ENCODE measurements at regions not wholly inside any gene's neighbourhood (a gene's known extent, or its start where the extent isn't known, plus 50 kb on each side); places are given as distances from the start of the nearest gene placed in this dataset.
"Not testable (repeated sequence)": the region's sequence is repeated elsewhere in the genome, so short reads cannot be mapped to it uniquely, and the experiment has no call there.

DNA sequence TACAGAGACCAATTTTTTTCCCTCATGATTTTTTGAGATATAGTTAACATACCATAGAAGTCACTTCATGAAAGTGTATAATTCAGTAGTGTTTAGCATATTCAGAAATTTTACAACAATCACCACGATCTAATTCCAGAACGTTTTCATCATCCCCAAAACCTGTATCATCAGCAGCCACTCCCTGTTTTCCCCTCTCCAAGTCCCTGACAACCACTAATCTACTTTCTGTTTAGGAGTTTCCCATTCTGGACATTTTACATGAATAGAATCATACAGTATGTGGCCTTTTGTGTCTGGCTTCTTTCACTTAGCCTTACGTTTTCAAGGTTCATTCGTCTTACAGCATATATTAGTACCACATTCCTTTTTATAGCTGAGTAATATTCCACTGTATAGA lies 204.2 kb upstream of the PLD5 start:
- no peak for DNase-seq

DNA sequence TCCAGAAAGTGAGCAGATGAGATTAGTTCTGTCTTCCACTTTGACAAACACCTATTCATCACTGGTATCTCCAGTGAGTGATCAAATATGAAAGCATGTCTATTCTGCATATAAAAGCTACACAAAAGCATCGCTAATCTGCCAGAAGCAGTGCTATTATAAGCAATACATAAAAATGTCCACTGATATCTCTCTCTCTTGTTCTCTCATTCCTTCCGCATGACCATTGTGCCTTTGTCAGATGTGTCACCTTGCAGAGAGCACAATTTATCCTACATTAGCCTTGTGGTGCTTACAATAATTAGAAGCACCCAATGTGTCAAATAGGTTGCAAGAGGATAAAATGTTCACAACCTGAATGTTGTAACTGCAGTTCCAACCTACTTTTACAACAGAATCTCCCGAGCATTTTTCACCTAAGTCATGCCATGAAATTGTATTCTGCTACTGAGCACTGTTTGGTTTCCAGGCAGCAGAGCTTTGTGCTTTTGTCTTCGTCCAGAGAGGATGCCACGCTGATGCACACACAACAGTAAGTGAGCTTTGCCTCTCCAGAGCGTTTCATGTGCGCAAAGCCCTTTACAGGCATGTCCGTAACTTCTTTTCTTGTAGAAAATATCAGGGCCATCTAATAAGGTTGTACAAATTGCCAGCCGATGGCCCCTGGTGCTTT lies 198.7 kb upstream of the PLD5 start:
- no peak for DNase-seq

DNA sequence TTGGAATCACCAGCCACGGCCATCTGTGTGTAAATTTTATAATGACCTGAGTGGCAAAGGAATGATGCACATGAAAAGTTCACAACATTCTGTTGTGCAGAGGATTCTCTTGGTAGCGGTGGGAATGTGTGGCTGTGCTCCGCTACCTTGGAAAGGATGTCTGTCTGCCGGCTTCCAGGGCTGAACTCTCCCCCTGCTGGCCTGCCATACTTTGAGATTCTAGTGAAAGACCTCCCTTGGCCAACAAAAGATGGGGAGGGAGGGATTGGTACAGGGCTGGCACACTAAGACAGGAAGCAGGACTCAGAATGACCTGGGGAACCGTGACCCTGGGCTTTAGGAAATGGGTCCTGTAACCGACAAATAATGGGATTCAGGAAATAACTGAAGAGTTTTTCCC lies 194.5 kb upstream of the PLD5 start:
- no peak for DNase-seq

DNA sequence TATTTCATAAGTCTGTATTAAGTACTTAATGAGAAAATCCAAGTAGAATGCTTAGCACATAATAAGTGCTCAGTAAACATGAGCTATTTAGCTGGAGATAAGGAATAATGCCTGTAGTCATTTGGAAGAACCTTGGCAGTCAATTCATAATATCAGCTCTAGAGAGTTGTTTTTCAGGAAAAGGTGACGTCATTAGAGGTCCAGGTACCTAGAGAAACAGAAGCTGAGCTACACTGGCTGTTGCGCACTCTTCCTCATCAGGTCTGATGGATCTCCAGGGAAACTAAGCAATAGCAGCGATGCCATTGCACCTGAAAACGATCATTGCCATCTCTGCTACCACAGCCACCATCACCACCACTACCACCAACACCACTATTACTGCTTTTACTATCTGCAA lies 187.8 kb upstream of the PLD5 start:
- DNase-seq: no peak

DNA sequence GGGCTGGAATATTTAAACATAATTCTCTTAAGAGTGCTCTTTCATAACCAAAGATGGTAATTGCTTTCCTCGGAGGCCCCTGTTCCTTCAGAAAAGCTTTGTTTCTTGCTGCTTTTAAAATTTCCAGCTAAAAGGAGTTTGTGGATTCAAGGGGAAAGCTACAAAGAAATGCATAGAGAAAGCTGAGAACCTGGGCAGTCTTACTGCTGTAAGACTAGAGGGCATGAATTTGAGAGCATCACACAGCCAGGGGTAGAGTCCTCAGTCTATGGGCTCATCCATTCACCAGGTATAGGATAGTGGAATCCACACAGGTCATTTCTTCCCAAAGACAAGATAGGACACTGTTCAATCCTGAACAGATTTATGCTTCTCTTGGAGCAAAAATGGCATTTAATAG lies 186.3 kb upstream of the PLD5 start:
- no peak for DNase-seq

DNA sequence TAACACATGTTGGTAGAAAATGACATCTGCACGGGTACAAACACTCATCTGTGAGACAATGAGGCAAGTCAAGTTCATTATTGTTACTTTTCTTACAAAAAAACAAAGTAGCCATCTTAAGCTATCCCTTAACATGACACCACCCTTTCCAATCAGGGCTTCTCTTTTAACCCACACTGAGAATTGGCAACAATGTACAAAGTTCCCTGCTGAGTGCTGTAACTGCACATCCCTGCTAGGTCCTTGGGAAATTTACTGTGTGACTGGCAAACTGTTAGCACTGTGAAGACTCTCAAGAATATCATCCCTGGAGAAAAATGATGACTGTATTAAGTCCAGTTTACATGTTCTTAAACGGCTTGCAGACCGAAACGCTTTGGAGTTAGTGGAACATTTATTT lies 185.8 kb upstream of the PLD5 start:
- no peak for DNase-seq

DNA sequence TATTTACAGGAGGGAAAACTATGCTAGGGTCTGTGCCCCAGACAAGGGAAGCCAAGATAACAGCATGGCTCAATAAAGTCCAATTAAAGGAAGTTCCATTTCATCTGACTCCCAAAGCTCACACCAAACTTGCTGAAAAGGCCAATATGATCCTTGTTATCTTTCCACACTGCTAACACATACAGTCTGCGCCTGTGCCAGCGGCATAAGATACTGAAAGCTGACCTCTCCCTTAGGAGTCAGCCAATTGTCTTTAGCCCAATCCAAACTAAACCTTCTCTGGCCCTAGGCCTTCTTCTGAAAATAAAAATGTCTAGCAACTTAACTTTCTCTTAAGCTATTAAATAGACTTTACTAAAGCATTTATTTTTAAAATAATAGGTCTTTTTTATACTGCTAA lies 179.0 kb upstream of the PLD5 start:
- DNase-seq: no peak

DNA sequence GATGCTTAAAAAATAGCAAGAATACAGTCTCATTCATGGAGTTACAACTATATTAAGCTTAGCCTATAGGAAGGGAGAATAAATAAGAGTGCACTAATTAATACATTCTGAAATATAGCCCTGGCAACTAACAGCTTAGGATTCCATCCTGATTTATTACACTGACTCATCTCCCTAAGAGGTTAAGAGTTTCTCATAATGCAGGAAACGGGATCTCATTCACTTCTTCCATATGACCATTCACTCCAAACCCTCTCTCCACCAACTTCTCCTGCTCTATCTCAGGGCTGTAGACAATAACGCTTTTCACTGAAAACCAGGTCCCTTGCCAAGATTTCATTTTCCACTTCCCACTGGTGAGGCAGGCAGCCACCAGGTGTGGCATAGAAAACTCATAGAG lies 168.5 kb upstream of the PLD5 start:
- DNase-seq: no peak

DNA sequence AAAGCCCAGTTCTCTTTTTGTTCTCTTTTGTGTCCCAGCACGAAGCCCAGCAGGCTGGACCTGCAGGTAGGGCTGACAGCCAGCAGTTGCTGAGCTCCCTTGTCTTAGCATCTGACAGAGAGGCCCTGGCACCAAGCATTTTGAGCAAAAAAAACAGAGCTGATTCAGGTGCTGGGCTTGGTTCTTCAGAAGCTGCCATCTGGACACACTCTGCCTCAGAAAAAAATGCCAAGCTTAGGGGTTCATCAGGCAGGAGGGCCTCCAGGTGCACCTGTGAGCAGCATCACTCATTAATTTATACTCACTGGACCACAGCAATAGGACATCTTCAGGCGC lies 167.1 kb upstream of the PLD5 start:
- no peak for DNase-seq

DNA sequence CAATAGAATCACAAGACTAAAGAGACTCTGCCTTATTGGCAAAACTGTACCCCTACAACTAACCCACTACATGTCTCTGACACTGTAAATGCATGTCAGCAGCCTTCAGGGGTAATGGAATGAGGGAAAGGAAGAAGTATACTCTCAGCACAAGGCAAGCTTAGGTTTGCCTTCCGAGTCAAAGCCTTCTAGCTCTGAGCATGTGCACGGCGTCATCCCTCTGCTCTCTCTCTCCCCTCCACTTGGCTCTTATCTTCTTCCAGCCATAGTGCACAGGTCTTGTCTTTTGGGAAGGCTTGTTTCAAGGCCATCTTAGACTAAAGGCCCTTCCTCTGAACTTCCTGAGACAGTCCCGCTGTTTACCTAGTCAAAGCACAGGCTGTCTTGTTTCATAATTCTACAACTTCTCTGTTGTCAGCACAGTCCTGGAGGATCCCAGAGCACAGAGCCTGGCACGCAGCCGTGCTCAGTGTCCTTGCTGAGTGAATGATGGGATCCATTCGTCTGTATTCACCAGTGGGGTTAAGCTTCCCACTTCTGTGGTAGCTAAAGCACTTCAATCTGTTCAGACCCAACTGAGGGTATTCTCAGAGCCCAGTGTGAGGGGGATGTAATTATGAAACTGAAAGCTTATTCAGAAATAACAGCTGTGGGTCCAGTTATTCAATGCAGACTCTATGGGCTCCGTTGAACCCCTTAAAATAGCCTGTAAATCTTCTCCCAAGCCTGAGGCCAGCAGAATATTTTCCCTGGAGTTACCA lies 166.5 kb upstream of the PLD5 start:
- no peak for DNase-seq

DNA sequence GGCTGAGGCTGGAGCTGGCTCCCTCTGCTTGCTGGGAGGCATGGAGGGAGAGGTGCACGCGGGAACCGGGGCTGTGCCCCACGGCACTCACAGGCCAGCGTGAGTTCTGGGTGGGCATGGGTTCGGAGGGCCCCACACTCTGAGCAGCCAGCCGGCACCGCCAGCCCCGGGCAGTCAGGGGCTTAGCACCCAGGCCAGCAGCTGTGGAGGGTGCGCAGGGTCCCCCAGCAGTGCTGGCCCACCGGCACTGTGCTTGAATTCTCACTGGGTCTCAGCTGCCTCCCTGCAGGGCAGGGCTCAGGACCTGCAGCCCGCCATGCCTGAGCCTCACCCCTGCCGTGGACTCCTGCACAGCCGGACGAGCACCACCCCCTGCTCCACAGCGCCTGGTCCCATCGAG lies 164.9 kb upstream of the PLD5 start:
- DNase-seq: no peak

DNA sequence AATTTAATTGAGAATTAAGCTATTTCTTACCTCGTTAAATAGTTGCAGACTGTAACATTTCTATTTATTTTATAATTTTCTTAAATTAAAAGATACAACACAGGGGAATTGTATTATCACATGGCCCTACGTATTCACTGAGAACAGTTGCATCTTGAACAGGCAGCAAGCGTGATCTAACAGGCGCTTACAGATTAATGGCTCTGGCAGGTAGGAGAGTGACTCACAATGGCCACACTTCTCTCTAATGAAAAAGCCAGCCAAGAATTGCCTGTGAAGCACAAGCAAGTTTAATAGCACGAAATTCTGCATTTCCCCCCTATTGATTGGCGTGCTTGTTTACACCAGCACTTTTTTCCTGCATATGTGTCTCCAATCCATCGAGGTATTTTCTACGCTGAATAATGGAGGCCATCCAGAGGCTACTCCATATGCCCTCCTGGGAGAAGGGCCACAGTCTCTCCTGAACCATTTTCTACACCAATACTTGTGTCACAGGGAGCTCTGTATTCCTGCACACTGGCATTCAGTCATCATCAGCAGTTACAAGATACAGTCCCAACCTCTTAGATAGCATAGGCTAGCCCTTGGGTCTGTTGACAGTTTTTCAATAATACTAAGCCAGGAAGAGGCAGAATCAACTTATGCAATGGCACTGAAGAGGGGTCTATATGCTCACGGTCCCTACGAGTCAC lies 150.6 kb upstream of the PLD5 start:
- no peak for DNase-seq

DNA sequence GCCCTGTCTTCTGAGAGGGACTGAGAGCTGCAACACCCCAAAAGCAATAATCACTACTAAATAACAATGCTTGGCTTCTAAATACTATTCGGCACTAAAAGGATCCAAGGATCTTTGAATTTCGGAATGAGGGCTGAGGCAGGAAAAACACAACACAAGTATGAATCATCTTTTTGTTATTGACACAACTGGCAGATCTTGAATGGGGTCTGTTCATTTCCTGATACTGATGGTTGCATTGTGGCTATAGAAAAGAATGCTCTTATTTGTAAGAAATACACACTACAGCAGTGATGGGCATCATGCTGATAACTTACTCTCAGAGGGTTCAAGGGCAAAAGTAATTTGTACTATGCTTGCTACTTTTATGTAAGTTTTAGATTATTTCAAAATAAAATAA lies 149.2 kb upstream of the PLD5 start:
- DNase-seq: no peak

DNA sequence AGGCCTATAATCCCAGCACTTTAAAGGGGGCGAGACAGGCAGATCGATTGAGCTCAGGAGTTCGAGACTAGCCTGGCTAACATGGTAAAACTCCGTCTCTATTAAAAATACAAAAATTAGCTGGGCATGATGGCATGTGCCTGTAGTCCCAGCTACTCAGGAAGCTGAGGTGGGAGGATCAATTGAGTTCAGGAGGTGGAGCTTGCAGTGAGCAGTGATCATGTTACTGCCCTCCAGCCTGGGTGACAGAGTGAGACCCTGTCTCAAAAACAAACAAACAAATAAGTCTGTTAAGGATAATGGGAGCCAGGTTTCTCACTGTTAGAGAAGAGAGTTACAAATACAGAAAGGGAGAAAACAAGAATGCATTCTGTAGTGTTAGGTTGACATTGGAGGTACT lies 148.7 kb upstream of the PLD5 start:
- not testable (repeated sequence) for DNase-seq

DNA sequence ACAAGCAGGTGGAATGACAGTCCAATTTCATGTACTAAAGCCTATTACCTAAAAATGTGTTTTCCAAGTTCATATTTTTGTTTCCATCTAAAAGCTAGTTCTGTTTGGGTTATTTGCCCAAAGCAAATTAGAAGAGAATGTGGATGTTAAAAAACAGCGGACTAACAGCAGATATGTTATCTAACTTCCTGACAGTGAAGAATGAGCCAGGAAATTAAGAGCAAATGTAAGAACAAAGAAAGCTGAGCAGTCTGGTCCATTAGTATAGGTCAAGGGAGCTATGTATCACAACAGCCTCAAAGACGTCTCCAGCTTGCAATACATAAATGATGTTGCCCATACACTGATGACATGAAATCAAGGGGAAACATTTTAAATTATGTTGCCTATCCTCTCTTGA lies 145.5 kb upstream of the PLD5 start:
- DNase-seq: no peak

DNA sequence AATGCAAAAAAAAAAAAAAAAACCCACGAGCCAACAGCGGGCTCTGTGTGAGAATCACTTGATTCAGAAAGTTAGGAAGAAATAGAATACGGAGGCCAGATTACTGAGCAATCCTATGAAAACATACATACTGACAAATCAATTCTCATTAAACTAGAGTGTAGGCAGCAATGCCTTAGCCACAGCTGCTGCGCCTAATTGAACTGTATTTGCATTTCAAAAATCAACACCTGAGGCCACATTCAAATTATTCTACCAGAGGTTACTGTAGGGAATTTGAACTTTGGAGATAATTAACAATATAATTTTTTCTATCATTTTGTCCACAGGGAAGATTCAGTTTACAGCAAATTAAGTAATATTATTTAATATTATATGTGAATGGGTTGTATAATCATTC lies 138.4 kb upstream of the PLD5 start:
- no peak for DNase-seq

DNA sequence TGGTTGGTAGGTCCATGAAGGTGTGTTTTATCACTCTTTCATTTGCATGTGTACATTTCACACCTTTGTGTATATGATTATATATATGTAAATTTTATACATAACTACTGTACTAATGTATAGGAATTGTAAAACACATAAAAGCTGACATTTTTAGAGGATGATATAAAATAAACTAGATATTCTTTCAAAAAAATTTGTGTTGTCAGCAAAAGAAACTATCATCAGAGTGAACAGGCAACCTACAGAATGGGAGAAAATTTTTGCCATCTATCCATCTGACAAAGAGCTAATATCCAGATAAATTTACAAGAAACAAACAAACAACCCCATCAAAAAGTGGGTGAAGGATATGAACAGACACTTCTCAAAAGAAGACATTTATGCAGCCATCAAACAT lies 129.3 kb upstream of the PLD5 start:
- DNase-seq: not testable (repeated sequence)

DNA sequence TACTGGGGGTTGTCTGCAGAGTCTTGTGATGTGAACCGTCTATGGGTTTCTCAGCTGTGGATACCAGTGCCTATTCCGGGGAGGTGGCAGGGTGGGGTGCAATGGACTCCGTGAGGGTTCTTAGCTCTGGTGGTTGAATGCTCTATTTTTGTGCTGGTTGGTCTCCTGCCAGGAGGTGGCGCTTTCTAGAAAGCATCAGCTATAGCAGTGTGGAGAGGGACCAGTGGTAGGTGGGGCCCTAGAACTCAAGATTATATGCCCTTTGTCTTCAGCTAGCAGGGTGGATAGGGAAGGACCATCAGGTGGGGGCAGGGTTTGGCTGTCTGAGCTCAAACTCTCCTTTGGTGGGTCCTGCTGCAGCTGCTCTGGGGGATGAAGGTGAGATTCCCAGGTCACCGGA lies 127.3 kb upstream of the PLD5 start:
- DNase-seq: no peak

DNA sequence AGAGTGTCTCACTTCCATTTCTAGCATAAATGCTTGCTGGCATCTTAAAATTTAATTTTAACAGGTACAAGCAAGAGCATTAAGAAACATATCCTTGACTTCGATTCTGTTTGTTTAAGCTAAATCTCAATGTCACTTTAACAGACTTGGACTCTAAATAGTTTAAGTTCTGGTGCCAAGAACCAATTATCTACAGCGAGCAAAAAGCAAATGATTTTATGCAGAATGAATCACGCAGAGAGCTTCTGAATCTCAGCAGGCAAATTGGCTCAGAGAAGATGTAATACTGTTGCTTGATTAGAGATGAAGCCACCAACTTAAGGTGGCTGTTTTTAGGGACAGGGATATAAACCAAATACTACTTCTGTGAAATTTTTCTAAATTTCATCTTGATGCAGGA lies 117.0 kb upstream of the PLD5 start:
- no peak for DNase-seq

DNA sequence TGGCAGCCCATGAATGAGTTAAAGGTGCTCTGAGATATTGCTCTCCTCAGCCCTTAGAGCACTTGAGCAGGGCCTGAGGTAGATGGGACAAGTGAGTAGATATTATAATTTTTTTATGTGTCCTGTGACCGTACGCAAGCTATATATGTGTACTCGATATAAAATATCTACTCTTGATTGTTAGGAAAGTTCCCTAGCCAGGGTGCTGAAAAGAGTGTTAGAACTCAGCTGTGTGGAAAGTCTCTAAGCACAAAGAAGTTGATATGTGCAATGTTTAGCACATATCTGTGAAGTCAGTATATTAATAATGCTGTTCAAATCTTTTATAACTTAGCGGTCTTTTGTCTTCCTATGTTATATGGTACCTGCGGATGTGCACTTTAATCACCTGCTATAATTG lies 114.6 kb upstream of the PLD5 start:
- no peak for DNase-seq

DNA sequence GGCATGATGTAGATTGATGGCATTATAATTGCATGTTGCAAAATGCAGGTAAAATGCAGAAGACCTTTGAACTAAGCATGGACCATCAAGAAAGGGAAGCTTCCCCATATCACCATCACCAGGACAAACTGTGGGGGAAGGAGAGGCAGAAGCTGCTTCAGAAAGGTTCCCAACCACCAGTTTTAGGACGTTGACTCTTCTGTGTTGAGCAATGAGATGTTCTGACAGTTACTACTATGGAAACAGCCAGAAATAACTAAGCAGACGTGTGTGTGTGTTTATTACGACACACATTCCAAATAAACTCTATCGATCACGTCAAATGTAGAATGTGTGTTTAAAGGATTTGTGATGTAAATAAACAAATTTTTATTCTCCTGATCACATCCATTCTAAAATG lies 110.2 kb upstream of the PLD5 start:
- DNase-seq: no peak

DNA sequence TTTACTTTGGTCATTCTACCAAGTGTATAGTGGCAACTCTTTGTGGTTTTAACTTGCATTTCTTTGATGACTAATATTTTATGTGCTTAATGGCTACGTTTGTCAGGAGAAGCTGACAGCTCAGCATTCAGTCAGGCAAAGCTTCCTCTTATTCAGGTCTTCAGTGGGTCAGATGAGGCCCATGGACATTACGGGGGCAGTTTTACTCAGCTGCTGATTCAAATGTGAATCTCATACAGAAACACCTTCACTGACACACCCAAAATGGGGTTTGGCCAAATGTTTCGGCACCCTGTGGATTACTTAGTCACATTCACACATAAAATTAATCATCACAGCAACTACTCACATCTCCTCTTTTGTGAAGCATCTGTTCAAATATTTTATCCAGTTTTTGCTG lies 104.9 kb upstream of the PLD5 start:
- no peak for DNase-seq

DNA sequence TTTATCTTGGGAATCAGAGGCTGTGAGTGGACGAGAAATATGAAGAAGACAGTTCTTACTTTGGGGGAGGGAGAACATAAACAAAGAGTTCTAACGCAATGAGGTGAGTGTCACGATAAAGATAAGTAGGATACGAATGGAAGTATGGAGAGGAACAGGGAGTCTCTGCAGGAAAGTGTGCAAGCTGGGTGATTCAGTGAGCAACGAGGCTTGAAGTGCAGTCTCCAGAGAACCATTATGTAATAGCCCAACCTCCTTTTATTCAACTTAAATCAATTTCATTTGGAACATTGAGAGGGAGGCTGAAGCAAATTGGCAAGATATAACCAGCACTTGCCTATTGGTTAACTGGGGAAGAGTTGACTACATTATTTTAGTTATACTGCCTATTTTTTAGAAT lies 99.3 kb upstream of the PLD5 start:
- DNase-seq: no peak

DNA sequence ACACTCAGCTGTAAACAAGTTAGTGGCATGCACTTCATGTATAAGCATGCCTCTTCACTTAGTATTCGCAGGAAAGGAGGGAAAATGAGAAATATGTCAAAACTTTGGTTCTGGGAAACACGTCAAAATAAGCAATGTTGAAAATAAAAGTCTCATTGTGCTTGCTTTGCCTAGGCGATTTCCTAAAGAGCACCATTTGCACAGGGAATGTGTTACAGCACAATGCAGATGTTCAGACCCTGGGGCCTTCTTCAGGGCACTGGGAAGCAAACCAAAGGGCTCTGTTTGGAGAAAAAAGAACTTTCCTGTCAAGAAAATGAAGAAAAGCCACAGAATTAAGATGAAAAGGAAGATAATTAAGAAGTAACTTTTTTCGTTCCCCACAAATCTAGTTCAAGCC lies 98.6 kb upstream of the PLD5 start:
- no peak for DNase-seq
